Hematopoietic multipotent progenitor cell treated with erythropoietin and hydrocortisone succinate and interleukin-3 and kit ligand, for 4 days (in vitro differentiated cells): ENCODE measurements at regions not wholly inside any gene's neighbourhood (a gene's known extent, or its start where the extent isn't known, plus 50 kb on each side); places are given as distances from the start of the nearest gene placed in this dataset.
"Not testable (repeated sequence)": the region's sequence is repeated elsewhere in the genome, so short reads cannot be mapped to it uniquely, and the experiment has no call there.

Experiments used
- DNase-seq: peaks from one replicate; pipeline ENCODE4 v3.0.0-alpha.2; 2015

GRCh38 chr2:445896-446295, 158.0 kb upstream of the ALKAL2 start:
- DNase-seq = no peak

DNA sequence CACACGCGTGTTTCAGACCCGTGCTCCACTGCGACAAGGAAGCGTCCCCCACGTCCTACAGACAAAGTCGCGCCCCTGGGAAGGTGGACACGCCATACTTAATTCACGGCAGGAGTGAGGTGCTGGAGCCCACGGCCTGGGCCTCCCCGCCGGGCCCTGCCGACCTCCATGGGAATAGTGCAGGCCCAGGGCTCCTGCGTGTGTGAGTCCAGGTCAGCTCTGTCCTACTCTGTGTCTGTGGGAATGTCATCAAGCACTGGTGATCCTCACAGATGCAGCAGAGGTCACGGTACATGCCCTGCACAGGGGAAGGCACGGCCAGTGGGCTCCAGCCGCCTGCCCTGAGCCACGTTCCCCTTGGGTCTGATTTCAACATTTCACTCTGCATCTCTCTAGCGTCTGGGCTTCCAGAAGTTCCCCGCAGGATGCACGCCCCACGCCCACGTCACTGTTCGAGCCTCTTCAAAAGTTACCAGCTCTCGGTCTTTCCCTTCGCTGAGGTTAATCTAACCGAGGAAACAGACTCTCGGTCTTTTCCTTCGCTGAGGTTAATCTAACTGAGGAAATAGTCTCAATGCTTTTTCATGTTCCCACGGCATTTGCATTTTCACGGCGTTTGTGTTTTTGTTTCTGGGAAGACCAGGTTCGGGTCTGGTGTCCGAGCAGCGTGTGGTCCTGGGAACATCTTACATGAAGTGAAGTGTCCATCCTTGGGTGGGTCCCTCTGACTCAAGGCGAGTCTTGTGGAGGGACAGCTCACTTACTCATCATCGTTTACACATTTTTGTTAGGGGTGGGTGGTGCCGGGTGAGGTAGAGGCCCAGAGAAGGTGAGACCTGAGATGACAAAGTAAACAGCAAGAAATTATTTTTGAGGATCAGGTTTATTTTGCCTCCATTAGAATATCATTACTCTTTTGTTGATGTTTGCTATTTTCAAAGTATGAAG, 157.3 kb upstream of the ALKAL2 start:
- DNase-seq = no peak

DNA sequence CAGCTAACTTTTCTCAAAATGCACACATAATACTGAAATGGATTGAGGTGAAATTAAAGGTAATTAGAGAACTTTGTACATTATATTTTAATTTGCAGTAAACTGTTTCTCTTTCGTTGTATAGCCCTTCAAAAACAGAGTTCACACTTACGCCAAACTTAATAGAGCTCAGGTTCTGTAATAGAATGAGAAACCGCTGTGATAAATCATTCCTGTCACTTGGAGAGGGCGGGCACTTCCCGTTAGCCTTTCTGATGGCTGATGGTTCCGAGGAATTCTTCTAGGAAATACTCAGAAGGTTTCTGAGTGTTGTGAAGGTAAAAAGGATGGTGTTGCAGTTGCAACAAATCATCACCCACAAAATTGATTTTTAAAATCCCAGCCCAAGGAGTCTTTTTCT, 155.8 kb upstream of the ALKAL2 start:
- peak; percentile 62 for DNase-seq

GRCh38 chr2:443216-443615, 155.3 kb upstream of the ALKAL2 start:
- DNase-seq = no peak

GRCh38 chr2:441258-442022, 153.5 kb upstream of the ALKAL2 start:
- DNase-seq = no peak

GRCh38 chr2:440403-440740, 152.5 kb upstream of the ALKAL2 start:
- DNase-seq = peak; percentile 38

- peak; percentile 41 for DNase-seq
Observed at GRCh38 chr2:439556-440402, 151.9 kb upstream of the ALKAL2 start.

DNA sequence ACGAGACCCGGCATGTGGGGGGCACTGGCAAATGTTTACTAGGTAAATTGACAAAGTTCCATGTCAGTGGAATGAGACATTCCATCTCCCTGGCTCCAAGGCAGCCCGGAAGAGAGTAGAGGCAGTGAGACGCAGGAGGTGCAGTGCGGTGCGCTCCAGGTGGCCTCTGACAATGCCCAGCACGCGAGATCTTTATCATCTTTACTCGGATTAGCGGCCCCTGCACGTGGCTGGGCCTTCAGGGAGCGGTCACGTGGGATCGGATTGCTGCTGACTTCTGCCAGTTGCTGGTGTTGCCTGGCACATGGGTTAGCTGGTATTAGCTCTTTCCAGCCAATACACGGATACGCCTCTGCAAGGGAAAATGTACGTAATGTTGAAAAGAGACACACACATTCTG, 151.2 kb upstream of the ALKAL2 start:
- no peak for DNase-seq

GRCh38 chr2:437756-438393, 150.0 kb upstream of the ALKAL2 start:
- DNase-seq = peak; percentile 88

DNA sequence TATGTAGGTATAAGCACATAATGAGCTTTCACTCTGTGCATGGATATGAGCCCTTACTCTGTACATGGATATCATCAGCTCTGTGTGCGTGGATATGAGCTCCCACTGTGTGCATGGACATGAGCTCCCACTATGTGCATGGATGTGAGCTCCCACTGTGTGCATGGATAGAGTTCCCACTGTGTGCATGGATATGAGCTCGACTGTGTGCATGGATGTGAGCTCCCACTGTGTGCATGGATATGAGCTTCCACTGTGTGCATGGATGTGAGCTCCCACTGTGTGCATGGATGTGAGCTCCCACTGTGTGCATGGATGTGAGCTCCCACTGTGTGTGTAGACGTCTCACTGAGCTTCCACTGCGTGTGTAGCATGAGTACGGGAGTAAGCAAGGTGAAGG, 149.3 kb upstream of the ALKAL2 start:
- DNase-seq = no peak

- DNase-seq = no peak
Observed at GRCh38 chr2:436205-436604, 148.3 kb upstream of the ALKAL2 start.

DNA sequence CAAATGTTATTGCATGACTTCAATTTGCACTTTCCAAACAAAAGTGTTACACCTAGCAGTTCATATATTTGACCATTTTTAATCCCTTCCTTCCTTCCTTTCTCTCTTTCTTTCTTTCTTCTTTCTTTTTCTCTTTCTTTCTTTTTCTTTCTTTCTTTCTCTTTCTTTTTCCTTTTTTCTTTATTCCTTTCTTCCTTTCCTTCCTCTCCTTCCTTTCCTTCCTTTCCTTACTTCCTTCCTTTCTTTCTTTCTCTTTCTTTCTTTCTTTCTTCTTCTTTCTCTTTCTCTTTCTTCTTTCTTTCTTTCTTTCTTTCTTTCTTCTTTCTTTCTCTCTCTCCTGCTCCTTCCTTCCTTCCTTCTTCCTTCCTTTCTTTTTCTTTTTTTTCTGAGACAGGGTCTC, 146.7 kb upstream of the ALKAL2 start:
- no peak for DNase-seq

- no peak for DNase-seq
Observed at GRCh38 chr2:433216-433615, 145.3 kb upstream of the ALKAL2 start.

DNA sequence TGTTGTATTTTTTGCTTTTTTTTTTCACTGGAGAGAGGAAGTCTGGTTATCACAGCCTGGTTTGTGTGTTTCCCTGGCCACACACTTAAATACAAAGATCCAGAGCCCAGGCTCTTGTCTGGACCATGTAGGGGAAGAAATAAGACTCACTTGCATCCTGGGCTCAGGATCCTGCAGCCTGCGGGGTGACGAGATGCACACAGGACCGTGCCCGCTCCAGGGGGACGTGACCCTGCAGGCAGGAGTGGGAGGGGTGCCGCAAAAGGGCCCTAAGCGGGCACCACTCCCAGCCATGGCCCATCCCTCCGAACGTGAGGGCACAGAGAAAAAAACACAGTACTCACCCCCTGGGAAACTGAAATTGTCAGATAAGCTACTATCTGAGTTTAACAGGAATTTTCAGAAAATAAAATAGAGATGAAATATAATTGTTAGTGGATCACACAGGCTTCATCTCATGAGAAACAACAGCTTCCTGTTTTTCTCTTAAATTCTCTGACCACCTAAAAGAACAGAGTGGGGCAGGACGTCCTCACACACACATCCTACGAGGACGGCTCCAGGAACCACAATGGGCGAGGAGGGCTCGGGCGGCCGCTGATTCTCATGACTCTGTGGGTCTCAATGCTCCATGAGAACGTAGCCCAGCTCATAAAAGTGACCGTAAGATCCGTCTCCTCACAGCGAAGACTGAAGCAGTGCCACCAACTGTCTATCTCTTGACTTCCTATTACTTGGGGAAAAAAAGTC, 142.6 kb upstream of the ALKAL2 start:
- DNase-seq = peak; percentile 90

DNA sequence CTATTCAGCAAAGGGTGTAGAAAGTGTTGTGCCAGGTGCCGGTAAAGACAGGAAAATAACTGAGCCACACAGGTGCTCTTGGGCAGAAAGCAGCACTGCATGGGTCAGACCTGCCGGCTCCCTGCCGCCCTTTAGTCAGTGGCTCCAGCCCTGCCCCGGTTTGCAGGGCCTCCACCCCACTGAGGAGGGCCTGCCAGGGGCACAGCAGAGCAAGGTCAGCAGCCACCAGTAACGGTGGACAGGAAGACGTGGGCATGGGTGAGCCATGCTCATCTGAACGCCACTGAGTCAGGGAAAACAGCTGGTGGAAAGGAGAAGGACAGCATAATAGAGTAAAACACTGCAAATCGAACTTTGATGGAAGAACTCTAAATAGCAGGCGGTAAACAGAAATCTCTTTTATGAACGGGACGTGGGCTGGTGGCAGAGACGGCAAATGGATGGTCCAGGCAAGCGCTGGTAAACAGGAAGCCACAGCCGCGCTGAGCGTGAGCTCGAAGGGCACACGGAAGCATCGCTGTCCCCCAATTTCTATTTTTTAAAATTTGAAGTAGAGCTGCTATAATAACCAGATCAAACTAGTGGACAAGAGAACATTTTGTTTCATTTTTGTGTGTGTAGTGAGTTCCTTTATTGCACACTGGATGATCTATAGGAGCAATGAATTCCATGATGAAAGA, 141.8 kb upstream of the ALKAL2 start:
- DNase-seq = peak; percentile 72

DNA sequence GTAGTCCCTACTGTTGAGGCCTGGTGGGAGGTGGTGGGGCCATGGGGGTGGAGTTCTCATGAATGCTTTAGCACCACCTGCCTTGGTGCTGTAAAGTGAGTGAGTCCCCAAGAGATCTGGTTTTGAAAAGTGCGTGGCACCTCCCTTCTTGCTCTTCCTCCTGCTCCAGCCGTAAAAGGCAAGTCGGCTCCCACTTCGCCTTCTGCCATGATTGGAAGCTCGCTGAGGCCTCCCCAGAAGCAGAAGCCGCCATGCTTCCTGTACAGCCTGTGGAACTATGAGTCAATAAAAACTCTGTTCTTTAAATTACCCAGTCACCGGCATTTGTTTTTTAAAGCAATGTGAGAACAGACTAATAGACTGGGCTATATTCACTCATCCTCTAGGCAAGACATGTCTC, 141.3 kb upstream of the ALKAL2 start:
- DNase-seq = no peak

- DNase-seq = no peak
Observed at GRCh38 chr2:428591-428990, 140.7 kb upstream of the ALKAL2 start.

- DNase-seq = not testable (repeated sequence)
Observed at GRCh38 chr2:426696-427095, 138.8 kb upstream of the ALKAL2 start.

- no peak for DNase-seq
Observed at GRCh38 chr2:425947-426346, 138.1 kb upstream of the ALKAL2 start.

DNA sequence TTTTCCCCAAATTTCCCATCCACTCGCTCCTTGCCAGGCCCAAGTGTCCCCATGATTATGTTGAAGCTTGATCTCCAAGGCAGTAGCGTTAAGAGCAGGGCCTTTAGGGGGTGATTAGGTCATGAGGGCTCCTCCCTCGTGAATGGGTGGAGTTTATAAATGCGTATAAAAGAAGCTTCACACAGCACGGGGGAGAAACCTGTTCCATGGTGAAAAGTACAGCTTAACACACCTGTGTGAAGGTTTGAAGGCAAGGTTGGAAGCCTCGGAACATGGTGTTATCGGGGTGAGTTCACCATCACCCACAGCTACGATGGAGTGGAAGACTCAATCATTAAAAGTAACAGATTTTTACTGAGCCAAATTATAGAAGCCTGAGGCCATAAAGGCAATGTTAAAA, 137.4 kb upstream of the ALKAL2 start:
- DNase-seq = no peak
